Activated T-cell treated with anti-CD3 and anti-CD28 coated beads, Interleukin-2, amount 50 U/mL, for 24 hours (primary cell): ENCODE measurements at regions not wholly inside any gene's neighbourhood (a gene's known extent, or its start where the extent isn't known, plus 50 kb on each side); places are given as distances from the start of the nearest gene placed in this dataset.

Experiments used
- DNase-seq: peaks from one replicate; pipeline ENCODE4 v3.0.0-alpha.2; 2020
- H3K27ac Mint-ChIP-seq: 2 replicates; pipeline ENCODE4 v1.8.0; 2020; ENCODE audit warnings: mild to moderate bottlenecking, mixed read lengths
- H3K27me3 Mint-ChIP-seq: 2 replicates; pipeline ENCODE4 v1.8.0; 2020; ENCODE audit warnings: mixed read lengths
- H3K36me3 Mint-ChIP-seq: 2 replicates; pipeline ENCODE4 v1.8.0; 2020; ENCODE audit warnings: low read depth, mixed read lengths
- H3K4me1 Mint-ChIP-seq: 2 replicates; pipeline ENCODE4 v1.8.0; 2020; ENCODE audit warnings: low read depth, mixed read lengths
- H3K4me3 Mint-ChIP-seq: 2 replicates; pipeline ENCODE4 v1.8.0; 2020; ENCODE audit warnings: mild to moderate bottlenecking, moderate library complexity, mixed read lengths
- H3K9me3 Mint-ChIP-seq: 2 replicates; pipeline ENCODE4 v1.8.0; 2020; ENCODE audit warnings: mixed read lengths

DNA sequence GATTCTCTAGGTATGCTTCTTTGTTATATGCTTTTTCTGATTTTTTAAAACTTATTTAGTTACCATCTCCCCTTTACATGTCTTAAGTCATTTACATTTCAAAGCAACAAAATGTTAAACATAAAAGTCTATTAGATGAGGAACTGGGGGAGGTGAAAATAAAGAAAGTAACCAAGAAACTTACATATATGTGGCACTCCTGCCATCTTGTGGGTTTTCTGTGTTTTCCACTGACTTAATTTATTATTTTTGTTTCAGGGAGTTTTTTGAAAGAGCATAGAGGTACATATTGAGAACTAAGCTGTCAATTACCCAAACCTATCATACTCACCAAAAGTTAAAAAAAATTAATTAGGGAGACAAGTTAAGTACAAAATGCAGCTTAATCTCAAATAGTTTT, 1531.1 kb downstream of the MRPL39 start:
- Mint-ChIP-seq H3K27me3 (no peaks in the 10 kb centered on the region), H3K9me3 (peaks cover 4% of the 10 kb centered on the region), H3K36me3 (no peaks in the 10 kb centered on the region), H3K4me3 (no peak overlapping the region), H3K27ac (no peak overlapping the region), H3K4me1 (no peaks in the 10 kb centered on the region)
- no peak for DNase-seq

DNA sequence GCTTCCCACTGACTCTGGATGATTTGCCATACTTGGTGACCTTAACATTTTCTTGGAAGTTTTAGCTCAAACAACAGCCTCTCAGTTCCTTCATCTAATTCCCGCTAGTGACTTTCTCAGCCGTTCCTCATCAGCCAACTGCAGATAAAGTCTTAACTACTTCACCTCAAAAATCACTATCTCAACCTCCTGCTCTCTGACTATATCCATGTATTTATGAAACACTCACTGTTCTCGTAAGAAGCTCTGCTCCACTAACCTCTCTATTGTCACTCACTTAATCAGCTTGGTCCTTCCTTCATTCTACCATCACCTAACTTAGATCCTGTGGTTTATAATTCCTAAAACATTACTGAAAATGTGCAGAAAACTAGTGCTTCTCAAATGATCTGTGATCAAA, 1551.6 kb downstream of the MRPL39 start:
- Mint-ChIP-seq H3K4me1 (peaks cover 2% of the 10 kb centered on the region), H3K27me3 (no peaks in the 10 kb centered on the region), H3K4me3 (no peak overlapping the region), H3K27ac (no peak overlapping the region), H3K36me3 (no peaks in the 10 kb centered on the region), H3K9me3 (no peaks in the 10 kb centered on the region)
- no peak for DNase-seq

DNA sequence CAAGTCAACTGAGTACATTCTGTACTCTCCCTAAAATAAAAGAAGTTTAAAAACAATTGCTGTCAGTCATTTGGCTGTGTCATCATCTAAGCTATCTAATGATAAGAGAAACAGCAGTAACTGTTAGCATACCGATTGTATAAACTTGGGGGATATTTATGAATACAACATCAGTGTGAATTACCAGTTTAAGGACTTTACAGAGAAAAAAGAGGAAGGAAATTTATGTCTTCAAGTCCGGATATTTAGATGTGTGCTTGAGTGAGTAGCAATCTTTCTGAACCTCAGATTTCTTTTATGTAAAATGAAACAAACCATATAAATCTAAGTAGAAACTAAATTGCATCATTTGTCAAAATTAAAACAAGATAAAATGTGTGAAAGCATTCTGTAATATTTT, 1557.0 kb downstream of the MRPL39 start:
- H3K4me3 Mint-ChIP-seq = no peak overlapping the region
- no peak for DNase-seq
- no peaks in the 10 kb centered on the region for H3K9me3 Mint-ChIP-seq
- H3K27ac Mint-ChIP-seq = no peak overlapping the region
- no peaks in the 10 kb centered on the region for H3K27me3 Mint-ChIP-seq
- no peaks in the 10 kb centered on the region for H3K36me3 Mint-ChIP-seq
- peaks cover 14% of the 10 kb centered on the region for H3K4me1 Mint-ChIP-seq

DNA sequence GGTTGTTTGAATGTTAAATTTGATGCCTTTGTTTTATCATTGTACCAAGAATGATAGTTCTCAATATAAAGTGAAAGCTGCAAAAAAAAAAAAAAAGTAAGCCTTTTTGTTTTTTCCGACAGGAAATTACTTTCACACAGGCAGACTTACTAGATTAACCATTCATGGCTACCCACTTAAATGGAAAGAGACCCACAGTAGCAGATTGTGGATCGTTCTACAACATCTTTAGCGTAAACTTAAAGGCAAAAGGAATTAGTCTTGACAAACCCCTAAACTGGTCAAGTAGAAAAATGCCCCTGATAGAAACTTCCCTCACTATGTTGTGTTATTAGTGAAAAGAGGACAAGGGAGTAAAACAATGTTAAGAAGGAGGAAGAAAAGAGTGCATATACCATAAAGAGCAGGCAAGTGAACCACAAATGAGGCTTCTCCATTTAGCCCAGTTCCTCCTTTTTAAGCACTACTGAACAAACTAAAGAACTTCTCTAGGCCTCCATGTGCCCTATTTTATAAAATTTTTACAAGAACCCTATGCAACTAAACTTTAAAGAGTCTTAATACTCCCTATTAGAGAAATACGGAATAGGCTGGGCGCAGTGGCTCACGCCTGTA, 1560.3 kb downstream of the MRPL39 start:
- Mint-ChIP-seq H3K4me1 (peaks cover 14% of the 10 kb centered on the region), H3K4me3 (no peak overlapping the region), H3K27ac (no peak overlapping the region), H3K9me3 (no peaks in the 10 kb centered on the region), H3K27me3 (no peaks in the 10 kb centered on the region), H3K36me3 (no peaks in the 10 kb centered on the region)
- no peak for DNase-seq

DNA sequence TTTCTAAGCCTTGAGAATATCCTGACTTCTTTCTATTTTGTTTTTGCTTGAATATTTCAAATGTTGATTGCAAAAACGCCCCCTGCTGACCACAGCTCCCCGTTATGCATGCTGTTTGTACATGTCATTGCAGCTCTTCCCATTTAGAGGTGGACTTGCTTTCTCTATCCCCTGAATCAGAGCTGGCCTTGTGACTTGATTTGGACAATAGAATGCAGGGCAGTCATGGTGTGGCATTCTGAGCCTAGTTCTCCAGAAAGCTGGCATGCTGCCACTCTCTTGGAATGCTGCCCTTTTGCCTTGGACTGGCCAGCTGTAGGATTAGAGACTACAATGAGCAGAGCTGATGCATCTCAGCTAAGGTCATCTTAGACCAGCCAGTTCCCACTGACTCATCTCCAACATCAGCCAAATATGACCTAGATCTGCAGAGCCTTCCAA, 1561.5 kb downstream of the MRPL39 start:
- DNase-seq = no peak
- Mint-ChIP-seq H3K9me3 (no peaks in the 10 kb centered on the region), H3K4me1 (peaks cover 12% of the 10 kb centered on the region), H3K36me3 (no peaks in the 10 kb centered on the region), H3K4me3 (no peak overlapping the region), H3K27me3 (no peaks in the 10 kb centered on the region), H3K27ac (no peak overlapping the region)

DNA sequence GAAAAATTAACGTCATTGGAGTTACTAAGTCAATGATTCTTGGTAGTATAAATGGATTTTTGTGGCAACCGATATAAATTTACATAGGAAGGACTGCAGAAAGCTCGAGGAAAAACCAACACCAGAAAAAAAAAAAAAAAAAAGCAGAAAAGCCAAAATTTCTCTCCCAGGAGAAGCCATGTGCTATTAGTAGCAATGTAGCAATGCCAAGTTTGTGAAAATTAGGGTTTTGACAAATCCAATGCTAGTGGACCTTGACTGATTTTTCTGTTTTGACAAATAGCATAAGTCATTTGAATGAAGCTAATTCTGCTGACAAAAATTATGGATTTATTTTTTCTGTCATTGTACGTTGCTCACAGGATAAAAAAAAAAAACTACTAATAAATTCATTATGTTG, 1561.9 kb downstream of the MRPL39 start:
- DNase-seq = no peak
- no peaks in the 10 kb centered on the region for H3K36me3 Mint-ChIP-seq
- H3K4me1 Mint-ChIP-seq = peaks cover 12% of the 10 kb centered on the region
- no peaks in the 10 kb centered on the region for H3K27me3 Mint-ChIP-seq
- H3K9me3 Mint-ChIP-seq = no peaks in the 10 kb centered on the region
- no peak overlapping the region for H3K27ac Mint-ChIP-seq
- no peak overlapping the region for H3K4me3 Mint-ChIP-seq

DNA sequence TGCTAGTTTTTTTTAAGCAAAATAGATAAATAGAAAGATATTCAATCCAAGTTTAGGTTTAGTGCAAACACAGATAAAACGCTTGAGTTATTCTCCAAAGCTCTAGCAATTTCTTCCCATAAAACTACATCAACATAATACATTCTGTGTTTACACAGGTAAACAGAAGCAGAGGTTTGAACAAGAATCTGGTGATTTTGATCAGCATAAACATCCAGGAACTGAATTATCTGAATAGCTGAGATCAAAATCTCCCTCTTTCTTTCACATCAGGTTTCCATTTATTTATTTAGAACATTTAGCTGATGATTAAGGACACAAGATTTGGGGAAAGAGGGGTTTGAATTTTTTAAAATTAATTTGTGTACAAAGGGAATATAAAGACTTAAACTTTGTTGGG, 1564.6 kb downstream of the MRPL39 start:
- Mint-ChIP-seq H3K27ac (no peak overlapping the region), H3K9me3 (no peaks in the 10 kb centered on the region), H3K4me1 (peaks cover 8% of the 10 kb centered on the region), H3K27me3 (no peaks in the 10 kb centered on the region), H3K36me3 (no peaks in the 10 kb centered on the region), H3K4me3 (no peak overlapping the region)
- DNase-seq = no peak

DNA sequence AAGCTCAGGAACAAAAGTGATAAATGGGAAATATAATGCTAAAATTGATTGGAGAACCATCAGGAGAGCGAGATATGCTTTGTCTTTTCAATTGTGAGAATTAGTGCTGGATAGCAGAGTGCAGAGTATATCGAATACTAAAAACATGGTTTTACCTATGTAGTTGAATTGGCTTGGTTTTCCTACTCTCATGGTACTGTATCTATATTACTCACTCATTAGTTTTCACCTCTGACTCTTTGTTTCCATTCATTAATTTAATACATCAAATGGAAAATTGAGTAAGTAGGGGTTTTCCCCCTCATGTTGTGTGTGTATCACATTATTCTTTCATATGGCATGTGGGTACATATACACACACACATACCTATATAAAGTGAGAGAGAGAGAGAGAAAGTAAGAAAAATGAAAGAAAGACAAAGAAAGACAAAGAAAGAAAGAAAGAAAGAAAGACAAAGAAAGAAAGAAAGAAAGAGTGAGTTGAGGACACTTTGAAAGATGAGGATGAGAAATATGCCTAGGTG, 1574.5 kb downstream of the MRPL39 start:
- Mint-ChIP-seq H3K27ac (no peak overlapping the region), H3K4me1 (peaks cover 9% of the 10 kb centered on the region), H3K36me3 (no peaks in the 10 kb centered on the region), H3K27me3 (peaks cover 2% of the 10 kb centered on the region), H3K9me3 (peaks cover 9% of the 10 kb centered on the region), H3K4me3 (no peak overlapping the region)
- DNase-seq = no peak

DNA sequence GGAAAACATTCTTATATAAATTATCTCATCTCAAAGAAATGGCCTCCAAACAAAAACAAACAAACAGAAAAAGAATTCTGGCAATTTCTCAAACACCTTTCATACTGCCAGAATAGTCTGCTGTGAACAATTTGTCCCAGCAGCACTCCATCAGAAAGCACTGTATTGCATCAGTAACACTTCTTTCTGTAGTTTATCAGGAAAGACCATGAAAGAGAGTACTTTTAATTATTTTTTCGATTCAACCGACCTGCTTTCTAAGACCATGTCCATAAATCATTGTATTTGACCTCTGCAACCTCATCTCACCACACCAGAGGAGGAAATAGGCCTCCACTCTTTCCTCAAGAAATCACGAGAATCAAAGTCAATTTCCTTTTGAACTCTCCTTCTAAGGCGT, 1579.9 kb downstream of the MRPL39 start:
- Mint-ChIP-seq H3K36me3 (no peaks in the 10 kb centered on the region), H3K27ac (no peak overlapping the region), H3K4me3 (no peak overlapping the region), H3K27me3 (peaks cover 2% of the 10 kb centered on the region), H3K4me1 (no peaks in the 10 kb centered on the region), H3K9me3 (no peaks in the 10 kb centered on the region)
- no peak for DNase-seq

DNA sequence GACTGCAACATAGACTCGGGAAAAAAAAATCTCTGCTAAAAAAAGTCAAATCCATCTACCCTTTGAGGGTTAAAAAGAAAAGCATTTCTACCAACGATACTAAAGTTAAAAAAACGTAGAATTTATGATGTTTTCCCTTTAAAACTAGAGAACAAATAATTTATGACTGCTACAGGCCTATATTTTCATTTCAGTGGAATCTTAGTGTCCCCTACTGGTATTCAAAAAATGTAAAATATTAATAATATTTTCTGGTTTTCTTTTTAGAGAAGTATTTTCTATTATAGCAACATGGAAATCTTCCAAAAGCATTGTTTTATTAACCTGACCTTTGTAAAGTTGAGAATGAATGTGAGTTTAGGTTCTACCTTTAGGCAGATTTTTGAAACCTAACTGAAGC, 1582.2 kb downstream of the MRPL39 start:
- no peak for DNase-seq
- Mint-ChIP-seq H3K4me3 (no peak overlapping the region), H3K9me3 (peaks cover 6% of the 10 kb centered on the region), H3K36me3 (no peaks in the 10 kb centered on the region), H3K27me3 (peaks cover under 1% of the 10 kb centered on the region), H3K27ac (no peak overlapping the region), H3K4me1 (no peaks in the 10 kb centered on the region)

DNA sequence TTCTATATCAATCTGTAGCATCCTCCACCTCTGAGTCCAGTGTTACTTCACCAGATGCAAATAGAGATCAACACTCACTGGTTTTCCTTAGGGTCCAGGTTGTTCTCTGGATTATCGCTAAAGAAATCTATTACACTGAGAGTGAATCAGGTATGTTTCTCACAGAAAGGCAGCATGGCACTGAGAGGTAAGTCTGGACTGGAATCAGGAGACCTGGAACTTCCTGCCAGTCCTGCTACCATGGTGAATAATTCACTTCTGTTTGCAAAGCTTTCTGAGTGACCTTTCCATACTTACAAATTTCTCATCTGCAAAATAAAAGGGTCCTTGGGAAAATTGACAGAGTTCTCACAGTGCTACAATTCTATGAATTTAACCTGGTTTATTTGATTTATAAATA, 1583.3 kb downstream of the MRPL39 start:
- Mint-ChIP-seq H3K9me3 (peaks cover 12% of the 10 kb centered on the region), H3K27me3 (no peaks in the 10 kb centered on the region), H3K4me3 (no peak overlapping the region), H3K27ac (no peak overlapping the region), H3K36me3 (no peaks in the 10 kb centered on the region), H3K4me1 (no peaks in the 10 kb centered on the region)
- DNase-seq = no peak

DNA sequence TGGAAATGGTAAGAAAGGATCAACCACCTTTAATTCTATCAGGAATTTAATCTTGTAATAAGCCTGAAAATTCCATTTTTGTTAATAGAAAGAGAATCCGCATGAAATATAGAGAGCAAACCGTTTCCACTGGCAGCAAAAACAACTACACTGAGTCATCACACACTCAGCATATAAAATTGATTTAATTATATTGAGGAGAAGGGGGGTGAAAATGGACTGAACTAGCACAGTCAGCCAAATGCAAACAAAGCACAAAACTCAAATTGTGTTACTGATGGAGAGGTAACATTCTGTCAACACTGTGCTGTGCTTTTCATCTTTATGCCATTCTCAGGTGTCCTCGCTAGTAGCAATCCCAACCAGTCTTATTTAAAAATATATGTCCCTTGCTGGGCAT, 1583.9 kb downstream of the MRPL39 start:
- no peaks in the 10 kb centered on the region for H3K36me3 Mint-ChIP-seq
- DNase-seq = no peak
- no peak overlapping the region for H3K4me3 Mint-ChIP-seq
- no peak overlapping the region for H3K27ac Mint-ChIP-seq
- H3K4me1 Mint-ChIP-seq = no peaks in the 10 kb centered on the region
- H3K27me3 Mint-ChIP-seq = no peaks in the 10 kb centered on the region
- H3K9me3 Mint-ChIP-seq = peaks cover 12% of the 10 kb centered on the region

DNA sequence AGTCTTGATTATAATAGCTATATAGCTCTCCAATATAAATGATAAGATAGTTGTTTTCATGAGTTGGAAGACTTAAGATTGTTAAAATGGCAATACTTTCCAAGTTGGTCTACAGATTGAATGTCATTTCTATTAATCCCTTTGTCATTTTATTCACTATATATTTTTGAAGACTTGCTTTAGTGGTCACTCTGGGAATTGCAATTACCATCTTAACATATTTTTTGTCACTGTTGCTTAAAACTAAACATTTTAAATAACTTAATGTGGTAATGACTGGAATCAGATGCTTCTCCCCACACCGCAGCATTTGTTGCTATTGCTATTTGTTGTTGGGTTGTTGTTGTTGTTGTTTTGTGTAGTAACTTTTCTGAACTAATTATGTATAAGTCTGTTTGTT, 1592.9 kb downstream of the MRPL39 start:
- Mint-ChIP-seq H3K27ac (no peak overlapping the region), H3K36me3 (no peaks in the 10 kb centered on the region), H3K27me3 (no peaks in the 10 kb centered on the region)

DNA sequence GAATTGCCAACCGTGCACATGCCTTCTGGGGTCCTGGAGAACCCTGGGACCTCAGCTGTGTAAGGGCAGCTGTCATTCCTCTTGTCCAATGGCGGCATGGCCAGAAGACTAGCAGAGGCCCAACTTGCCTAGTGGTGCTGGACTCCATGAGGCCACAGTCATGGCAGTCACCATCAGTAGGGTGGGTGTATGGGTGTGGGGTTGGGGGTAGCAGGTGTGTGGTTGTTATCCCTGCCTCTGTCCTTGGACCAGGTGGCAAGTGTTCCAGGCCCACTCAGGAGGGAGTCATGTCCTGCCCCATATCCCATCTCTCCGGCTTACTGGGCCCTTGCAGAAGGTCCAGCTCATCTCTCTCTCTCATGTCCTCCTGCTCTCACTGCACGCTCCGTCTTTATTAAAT, 1596.2 kb downstream of the MRPL39 start:
- H3K4me1 Mint-ChIP-seq = no peaks in the 10 kb centered on the region
- H3K27ac Mint-ChIP-seq = no peak overlapping the region
- no peaks in the 10 kb centered on the region for H3K9me3 Mint-ChIP-seq

More for the DNA sequence above, 1592.9 kb downstream of the MRPL39 start:
- no peak overlapping the region for H3K4me3 Mint-ChIP-seq
- H3K9me3 Mint-ChIP-seq = no peaks in the 10 kb centered on the region
- H3K4me1 Mint-ChIP-seq = no peaks in the 10 kb centered on the region
- DNase-seq = no peak

DNA sequence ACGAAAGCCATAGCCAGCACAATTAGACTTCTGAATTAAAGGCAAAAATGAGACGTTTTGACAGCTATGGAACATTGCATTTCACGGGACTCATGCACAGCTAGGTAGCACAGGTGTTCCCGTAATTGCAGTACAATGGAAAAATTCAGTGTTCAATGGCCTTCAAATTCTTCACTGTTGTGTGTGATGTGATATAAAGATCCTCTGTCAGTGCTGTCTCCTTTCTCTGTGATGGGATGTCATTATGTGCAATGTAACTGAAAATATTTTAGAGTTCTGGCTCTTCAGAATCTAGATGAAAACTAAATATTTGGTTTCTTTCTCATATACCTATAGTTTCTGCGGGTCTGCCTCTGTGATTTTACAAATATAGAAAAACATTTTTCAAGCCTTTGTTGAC, 1599.7 kb downstream of the MRPL39 start:
- H3K4me3 Mint-ChIP-seq = no peak overlapping the region
- H3K9me3 Mint-ChIP-seq = peaks cover 7% of the 10 kb centered on the region
- H3K36me3 Mint-ChIP-seq = no peaks in the 10 kb centered on the region
- H3K27ac Mint-ChIP-seq = no peak overlapping the region
- H3K27me3 Mint-ChIP-seq = no peaks in the 10 kb centered on the region
- DNase-seq = no peak
- no peaks in the 10 kb centered on the region for H3K4me1 Mint-ChIP-seq

More for the DNA sequence above, 1596.2 kb downstream of the MRPL39 start:
- H3K4me3 Mint-ChIP-seq = no peak overlapping the region
- H3K27me3 Mint-ChIP-seq = no peaks in the 10 kb centered on the region
- H3K36me3 Mint-ChIP-seq = no peaks in the 10 kb centered on the region
- no peak for DNase-seq

DNA sequence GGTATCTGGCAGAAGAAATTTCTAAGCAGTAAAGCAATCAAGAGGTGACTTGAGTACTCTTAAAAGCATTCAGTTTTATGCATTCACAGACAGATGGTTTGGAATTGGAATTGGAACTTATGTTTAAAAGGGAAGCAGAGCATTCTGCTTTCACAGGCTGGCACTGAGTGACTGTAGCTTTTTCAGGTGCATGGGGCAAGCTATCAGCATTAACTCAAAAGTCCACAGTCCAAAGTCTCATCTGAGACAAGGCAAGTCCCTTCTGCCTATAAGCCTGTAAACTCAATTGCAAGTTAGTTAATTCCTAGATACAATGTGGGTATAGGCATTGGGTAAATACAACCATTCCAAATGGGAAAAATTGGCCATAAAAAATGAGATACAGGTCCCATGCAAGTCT, 1620.3 kb downstream of the MRPL39 start:
- Mint-ChIP-seq H3K4me1 (peaks cover 2% of the 10 kb centered on the region), H3K4me3 (no peak overlapping the region), H3K9me3 (peaks cover 19% of the 10 kb centered on the region), H3K36me3 (no peaks in the 10 kb centered on the region), H3K27me3 (no peaks in the 10 kb centered on the region), H3K27ac (no peak overlapping the region)
- no peak for DNase-seq
